Astrocyte (in vitro differentiated cells and primary cell): ENCODE measurements at regions not wholly inside any gene's neighbourhood (a gene's known extent, or its start where the extent isn't known, plus 50 kb on each side); places are given as distances from the start of the nearest gene placed in this dataset.

Source experiments
- DNase-seq: peaks from one replicate; pipeline ENCODE4 v3.0.0-alpha.2; 2010; ENCODE audit warnings: low read depth
- FAIRE-seq: peaks from 2 replicates; lab custom pipeline; 2011; peaks lifted over from hg19 to GRCh38; lab: Jason Lieb, UNC
- H2AFZ ChIP-seq: 2 replicates; pipeline ENCODE4 v1.6.0; 2012; ENCODE audit warnings: low read depth, low read length, inconsistent platforms
- H3K27ac ChIP-seq: 2 replicates; pipeline ENCODE4 v1.5.1; 2011; ENCODE audit warnings: low read depth, low read length, inconsistent platforms
- H3K27me3 ChIP-seq: 2 replicates; pipeline ENCODE4 v1.6.0; 2011; ENCODE audit warnings: low read length, inconsistent platforms; ENCODE audit not compliant: insufficient read depth
- H3K36me3 ChIP-seq: 2 replicates; pipeline ENCODE4 v1.5.1; 2011; ENCODE audit warnings: low read length, inconsistent platforms; ENCODE audit not compliant: insufficient read depth
- H3K4me1 ChIP-seq: 2 replicates; pipeline ENCODE4 v1.5.1; 2011; ENCODE audit warnings: low read length, inconsistent platforms; ENCODE audit not compliant: insufficient read depth
- H3K4me2 ChIP-seq: 2 replicates; pipeline ENCODE4 v1.6.0; 2012; ENCODE audit warnings: low read length, inconsistent platforms
- H3K4me3 ChIP-seq: 2 replicates; pipeline ENCODE4 v1.5.1; 2011; ENCODE audit warnings: low read depth, mild to moderate bottlenecking, low read length, inconsistent platforms; ENCODE audit not compliant: insufficient read depth
- H3K79me2 ChIP-seq: 2 replicates; pipeline ENCODE4 v1.6.0; 2012; ENCODE audit warnings: mild to moderate bottlenecking, low read length, inconsistent platforms; ENCODE audit not compliant: insufficient read depth
- H3K9ac ChIP-seq: 2 replicates; pipeline ENCODE4 v1.6.0; 2012; ENCODE audit warnings: mild to moderate bottlenecking, low read length, inconsistent platforms
- H3K9me3 ChIP-seq: 2 replicates; pipeline ENCODE4 v1.5.1; 2012; ENCODE audit warnings: low read depth, mild to moderate bottlenecking, low read length, inconsistent platforms; ENCODE audit not compliant: insufficient read depth
- H4K20me1 ChIP-seq: 2 replicates; pipeline ENCODE4 v1.6.0; 2012; ENCODE audit warnings: low read length, inconsistent platforms; ENCODE audit not compliant: insufficient read depth
- H3K27ac Mint-ChIP-seq: one replicate; pipeline ENCODE4 v1.8.0; 2021; ENCODE audit warnings: mild to moderate bottlenecking, mixed read lengths; ENCODE audit not compliant: unreplicated experiment
- H3K27me3 Mint-ChIP-seq: one replicate; pipeline ENCODE4 v1.8.0; 2021; ENCODE audit warnings: low read depth, mixed read lengths; ENCODE audit not compliant: unreplicated experiment
- H3K36me3 Mint-ChIP-seq: one replicate; pipeline ENCODE4 v1.8.0; 2021; ENCODE audit warnings: low read depth, mixed read lengths; ENCODE audit not compliant: unreplicated experiment
- H3K4me1 Mint-ChIP-seq: one replicate; pipeline ENCODE4 v1.8.0; 2021; ENCODE audit warnings: low read depth, mixed read lengths; ENCODE audit not compliant: unreplicated experiment
- H3K4me3 Mint-ChIP-seq: one replicate; pipeline ENCODE4 v1.8.0; 2021; ENCODE audit warnings: mild to moderate bottlenecking, moderate library complexity, mixed read lengths; ENCODE audit not compliant: unreplicated experiment
- H3K9me3 Mint-ChIP-seq: one replicate; pipeline ENCODE4 v1.8.0; 2021; ENCODE audit warnings: mild to moderate bottlenecking, mixed read lengths; ENCODE audit not compliant: unreplicated experiment
- CTCF ChIP-seq: IDR thresholded peaks from 2 replicates; pipeline ENCODE4 v1.5.1; 2011; ENCODE audit warnings: low read depth, mild to moderate bottlenecking, inconsistent platforms, low read length, moderate library complexity; ENCODE audit not compliant: insufficient read depth
- EZH2 ChIP-seq: IDR thresholded peaks from 2 replicates; pipeline ENCODE4 v1.6.1; 2012; ENCODE audit warnings: mild to moderate bottlenecking, low read length, inconsistent platforms; ENCODE audit not compliant: insufficient read depth

- H3K36me3 Mint-ChIP-seq: no peaks in the 10 kb centered on the region
- no peak for FAIRE-seq
Measured at GRCh38 chr11:56845121-56845732, 96.7 kb upstream of the OR9G4 start.

GRCh38 chr11:56843816-56844215, 95.3 kb upstream of the OR9G4 start:
- Histone ChIP-seq H3K27me3 (no peaks in the 10 kb centered on the region), H3K4me3 (no peak overlapping the region), H3K4me1 (peaks cover 4% of the 10 kb centered on the region), H3K27ac (no peak overlapping the region), H3K36me3 (no peaks in the 10 kb centered on the region), H3K9me3 (no peaks in the 10 kb centered on the region), H3K79me2 (no peaks in the 10 kb centered on the region), H3K4me2 (no peak overlapping the region), H2AFZ (no peak overlapping the region), H4K20me1 (no peaks in the 10 kb centered on the region), H3K9ac (no peak overlapping the region)
- FAIRE-seq: no peak
- Mint-ChIP-seq H3K27ac (no peak overlapping the region), H3K4me3 (no peak overlapping the region), H3K36me3 (no peaks in the 10 kb centered on the region), H3K9me3 (peaks cover 6% of the 10 kb centered on the region), H3K27me3 (peaks cover 2% of the 10 kb centered on the region), H3K4me1 (peaks cover 5% of the 10 kb centered on the region)
- TF ChIP-seq EZH2 (no peak), CTCF (no peak)
- DNase-seq: no peak

More at GRCh38 chr11:56845121-56845732, 96.7 kb upstream of the OR9G4 start:
- Histone ChIP-seq H3K79me2 (no peaks in the 10 kb centered on the region), H3K4me2 (no peak overlapping the region), H3K4me1 (peaks cover 4% of the 10 kb centered on the region), H3K9me3 (no peaks in the 10 kb centered on the region), H2AFZ (no peak overlapping the region), H3K27me3 (no peaks in the 10 kb centered on the region), H3K27ac (no peak overlapping the region), H4K20me1 (no peaks in the 10 kb centered on the region), H3K4me3 (no peak overlapping the region), H3K36me3 (no peaks in the 10 kb centered on the region), H3K9ac (no peak overlapping the region)
- Mint-ChIP-seq H3K9me3 (peaks cover 6% of the 10 kb centered on the region), H3K4me3 (no peak overlapping the region), H3K27me3 (no peaks in the 10 kb centered on the region), H3K4me1 (peaks cover 5% of the 10 kb centered on the region), H3K27ac (no peak overlapping the region)
- TF ChIP-seq CTCF: no peak
- DNase-seq: no peak
